CD4-positive, alpha-beta T cell (primary cell): ENCODE measurements at regions not wholly inside any gene's neighbourhood (a gene's known extent, or its start where the extent isn't known, plus 50 kb on each side); places are given as distances from the start of the nearest gene placed in this dataset.

Source experiments
- ATAC-seq: fragments of 200-7000 bp; cut with Tn5 transposase; one replicate; pipeline ENCODE4 v1.10.0; 2022; ENCODE audit warnings: mild to moderate bottlenecking; ENCODE audit not compliant: poor library complexity
- CTCF ChIA-PET: fragments of 350-600 bp; sonication (Branson Sonifier 250); formaldehyde crosslinking; loops from one replicate; lab custom pipeline; 2021; ENCODE audit warnings: antibody characterized with exemption, inconsistent platforms; lab: Charles Lee
- POLR2A ChIA-PET: fragments of 350-600 bp; sonication (Branson Sonifier 250); formaldehyde crosslinking; loops from one replicate; lab custom pipeline; 2021; ENCODE audit warnings: antibody characterized with exemption, inconsistent platforms; lab: Charles Lee
- DNase-seq, 14 experiments: peaks; one replicate each; pipeline ENCODE4 v3.0.0-alpha.2; 2013 to 2020; ENCODE audit warnings: mixed read lengths in 2 of 14
- H3K27ac ChIP-seq, 2 donors: one replicate each; pipeline versions ENCODE4 v1.5.1 to v1.7.0; 2013; ENCODE audit warnings: low read length in 2 of 2, low read depth in 1 of 2, mild to moderate bottlenecking in 1 of 2
- H3K27me3 ChIP-seq, 2 experiments: 1 replicate in 1 of 2; 2 replicates in 1 of 2; pipeline versions ENCODE4 v1.6.1 to v1.7.0; 2013; ENCODE audit warnings: low read length in 2 of 2, control low read depth in 1 of 2, mild to moderate bottlenecking in 1 of 2, moderate library complexity in 1 of 2; ENCODE audit not compliant: insufficient read depth in 2 of 2, control insufficient read depth in 1 of 2
- H3K36me3 ChIP-seq: one replicate; pipeline ENCODE4 v1.6.1; 2013; ENCODE audit warnings: low read length, control low read depth; ENCODE audit not compliant: insufficient read depth
- H3K4me1 ChIP-seq: one replicate; pipeline ENCODE4 v1.6.1; 2013; ENCODE audit warnings: low read length, control low read depth; ENCODE audit not compliant: insufficient read depth
- H3K4me3 ChIP-seq: one replicate; pipeline ENCODE4 v1.5.1; 2013; ENCODE audit warnings: mild to moderate bottlenecking, low read length, moderate library complexity
- H3K9me3 ChIP-seq, 2 experiments: 1 replicate in 1 of 2; 2 replicates in 1 of 2; pipeline versions ENCODE4 v1.6.1 to v1.7.0; 2013; ENCODE audit warnings: low read length in 2 of 2, mild to moderate bottlenecking in 2 of 2, control low read depth in 1 of 2, moderate library complexity in 1 of 2; ENCODE audit not compliant: control insufficient read depth in 1 of 2, insufficient read depth in 1 of 2
- H3K27ac Mint-ChIP-seq: one replicate; pipeline ENCODE4 v1.8.0; 2020; ENCODE audit warnings: mixed read lengths
- H3K27me3 Mint-ChIP-seq: one replicate; pipeline ENCODE4 v1.8.0; 2021; ENCODE audit warnings: mixed read lengths
- H3K36me3 Mint-ChIP-seq: one replicate; pipeline ENCODE4 v1.8.0; 2021; ENCODE audit warnings: low read depth, mixed read lengths
- H3K4me1 Mint-ChIP-seq: one replicate; pipeline ENCODE4 v1.8.0; 2021; ENCODE audit warnings: low read depth, mixed read lengths
- H3K4me3 Mint-ChIP-seq: one replicate; pipeline ENCODE4 v1.8.0; 2020; ENCODE audit warnings: mild to moderate bottlenecking, mixed read lengths
- H3K9me3 Mint-ChIP-seq: one replicate; pipeline ENCODE4 v1.8.0; 2020; ENCODE audit warnings: mixed read lengths
- CTCF ChIP-seq: fragments of 200-600 bp; IDR thresholded peaks from one replicate; pipeline ENCODE4 v1.8.0; 2022; ENCODE audit warnings: antibody characterized with exemption, mild to moderate bottlenecking
- intact Hi-C, 2 experiments: fragments of 100-400 bp; cut with DNase I in 1 of 2; cut with micrococcal nuclease in 1 of 2; formaldehyde crosslinking; loops; one replicate each; pipeline versions ENCODE4 v1.15.1 to v1.9.0; 2023 to 2025; cut with DNase I, micrococcal nuclease

GRCh38 chr2:217573571-217573970, 429.2 kb downstream of the TNS1 start:
- no peaks in the 10 kb centered on the region for H3K27me3 ChIP-seq
- no peak for DNase-seq
- intact Hi-C loops = no loop called here
- CTCF ChIA-PET = no interaction called here
- H3K27ac ChIP-seq = no peak overlapping the region
- POLR2A ChIA-PET = no interaction called here
- Mint-ChIP-seq H3K9me3 (no peaks in the 10 kb centered on the region), H3K36me3 (no peaks in the 10 kb centered on the region), H3K4me1 (no peaks in the 10 kb centered on the region), H3K27me3 (no peaks in the 10 kb centered on the region), H3K4me3 (no peak overlapping the region), H3K27ac (no peak overlapping the region)
- peaks cover 0 to 4% of the 10 kb centered on the region in 2 experiments for H3K9me3 ChIP-seq
- no peak for TF ChIP-seq CTCF
- no peaks in the 10 kb centered on the region for H3K4me1 ChIP-seq
- no peak for ATAC-seq
- H3K4me3 ChIP-seq = no peak overlapping the region
- H3K36me3 ChIP-seq = no peaks in the 10 kb centered on the region

GRCh38 chr2:217570394-217570793, 432.4 kb downstream of the TNS1 start:
- intact Hi-C loops = no loop called here
- H3K36me3 Mint-ChIP-seq = no peaks in the 10 kb centered on the region
- no peaks in the 10 kb centered on the region for H3K36me3 ChIP-seq
- no peaks in the 10 kb centered on the region for H3K27me3 ChIP-seq
- H3K27ac Mint-ChIP-seq = no peak overlapping the region
- H3K27ac ChIP-seq = no peak overlapping the region
- H3K4me1 Mint-ChIP-seq = no peaks in the 10 kb centered on the region
- H3K4me1 ChIP-seq = no peaks in the 10 kb centered on the region
- no peak overlapping the region for H3K4me3 ChIP-seq
- DNase-seq = no peak
- no peaks in the 10 kb centered on the region for H3K9me3 Mint-ChIP-seq
- CTCF ChIA-PET = no interaction called here
- POLR2A ChIA-PET = no interaction called here
- no peak overlapping the region for H3K4me3 Mint-ChIP-seq
- TF ChIP-seq CTCF = no peak
- peaks cover 0 to 4% of the 10 kb centered on the region in 2 experiments for H3K9me3 ChIP-seq
- ATAC-seq = no peak
- H3K27me3 Mint-ChIP-seq = peaks cover 5% of the 10 kb centered on the region

- ATAC-seq = no peak
- H3K4me3 ChIP-seq = no peak overlapping the region
- no peak for DNase-seq
- no peaks in the 10 kb centered on the region for H3K27me3 ChIP-seq
- Mint-ChIP-seq H3K4me3 (no peak overlapping the region), H3K27me3 (peaks cover 5% of the 10 kb centered on the region), H3K36me3 (peaks cover 2% of the 10 kb centered on the region), H3K9me3 (no peaks in the 10 kb centered on the region), H3K4me1 (no peaks in the 10 kb centered on the region), H3K27ac (no peak overlapping the region)
- no peaks in the 10 kb centered on the region for H3K36me3 ChIP-seq
- intact Hi-C loops = no loop called here
- no peaks in the 10 kb centered on the region for H3K9me3 ChIP-seq
- no peaks in the 10 kb centered on the region for H3K4me1 ChIP-seq
- no peak overlapping the region for H3K27ac ChIP-seq
- no peak for TF ChIP-seq CTCF
- POLR2A ChIA-PET = no interaction called here
- CTCF ChIA-PET = no interaction called here
Observed at GRCh38 chr2:217568289-217568971, 434.4 kb downstream of the TNS1 start.
